GM23248 (cell line): ENCODE measurements at regions not wholly inside any gene's neighbourhood (a gene's known extent, or its start where the extent isn't known, plus 50 kb on each side); places are given as distances from the start of the nearest gene placed in this dataset.

ENCODE experiments used
- DNase-seq: peaks from one replicate; pipeline ENCODE4 v3.0.0-alpha.2; 2015
- H2AFZ ChIP-seq: fragments of 200-600 bp; sonication (generic); 2 replicates; pipeline ENCODE4 v1.6.1; 2016; ENCODE audit warnings: antibody characterized with exemption
- H3F3A ChIP-seq: fragments of 200-600 bp; sonication (generic); 2 replicates; pipeline ENCODE4 v1.6.1; 2016; ENCODE audit warnings: mild to moderate bottlenecking, antibody characterized with exemption, mixed run types; ENCODE audit not compliant: insufficient read depth
- H3K27ac ChIP-seq: fragments of 200-600 bp; sonication (generic); 2 replicates; pipeline ENCODE4 v1.5.1; 2016; ENCODE audit warnings: mild to moderate bottlenecking
- H3K27me3 ChIP-seq: fragments of 200-600 bp; sonication (generic); replicated peaks from 2 replicates; pipeline ENCODE4 v1.6.1; 2016; ENCODE audit warnings: mild to moderate bottlenecking; ENCODE audit not compliant: insufficient read depth
- H3K36me3 ChIP-seq: fragments of 200-600 bp; sonication (generic); 2 replicates; pipeline ENCODE4 v1.6.1; 2016; ENCODE audit warnings: low read depth, mild to moderate bottlenecking
- H3K4me1 ChIP-seq: fragments of 200-600 bp; sonication (generic); 2 replicates; pipeline ENCODE4 v1.6.1; 2016; ENCODE audit warnings: mild to moderate bottlenecking; ENCODE audit not compliant: insufficient read depth
- H3K4me2 ChIP-seq: fragments of 200-600 bp; sonication (generic); one replicate; pipeline ENCODE4 v1.6.1; 2016; ENCODE audit warnings: mild to moderate bottlenecking; ENCODE audit not compliant: unreplicated experiment
- H3K4me3 ChIP-seq: fragments of 200-600 bp; sonication (generic); 2 replicates; pipeline ENCODE4 v1.5.1; 2016; ENCODE audit warnings: mild to moderate bottlenecking
- H3K79me2 ChIP-seq: fragments of 200-600 bp; sonication (generic); 2 replicates; pipeline ENCODE4 v1.6.1; 2016; ENCODE audit warnings: mild to moderate bottlenecking; ENCODE audit not compliant: insufficient read depth
- H3K9ac ChIP-seq: fragments of 200-600 bp; sonication (generic); 2 replicates; pipeline ENCODE4 v1.6.1; 2016; ENCODE audit warnings: mild to moderate bottlenecking
- H3K9me2 ChIP-seq: fragments of 200-600 bp; sonication (generic); 2 replicates; pipeline ENCODE4 v1.6.1; 2016; ENCODE audit warnings: mixed run types, mild to moderate bottlenecking, moderate library complexity; ENCODE audit not compliant: insufficient read depth
- H3K9me3 ChIP-seq: fragments of 200-600 bp; sonication (generic); one replicate; pipeline ENCODE4 v1.6.1; 2017; ENCODE audit warnings: low read depth
- H4K20me1 ChIP-seq: fragments of 200-600 bp; sonication (generic); 2 replicates; pipeline ENCODE4 v1.6.0; 2016; ENCODE audit not compliant: insufficient read depth
- EZH2 ChIP-seq: fragments of 200-600 bp; sonication (generic); IDR thresholded peaks from 2 replicates; pipeline ENCODE4 v1.6.1; 2018; ENCODE audit warnings: antibody characterized with exemption, mild to moderate bottlenecking; ENCODE audit not compliant: insufficient read depth, poor library complexity, severe bottlenecking
- EZH2phosphoT487 ChIP-seq: fragments of 200-600 bp; sonication (generic); IDR thresholded peaks from 2 replicates; pipeline ENCODE4 v1.6.1; 2018; ENCODE audit warnings: antibody characterized with exemption, moderate library complexity, mild to moderate bottlenecking, low read depth; ENCODE audit not compliant: insufficient read depth
- WGBS, 2 experiments: methylation state at CpG; one replicate each; pipeline ENCODE4 v1.1.6; 2015 to 2017; ENCODE audit warnings: low lambda C conversion rate in 2 of 2, low coverage in 1 of 2; ENCODE audit errors: missing lambda C conversion rate in 2 of 2; 5-methylcytosine and 5-hydroxymethylcytosine counted together
- in situ Hi-C: fragments of 300-500 bp; cut with MboI; formaldehyde crosslinking; loops from 2 replicates; pipeline ENCODE4 v1.15.0; 2020

GRCh38 chr5:100142607-100143006 lies 392.6 kb upstream of the FAM174A start:
- no peak overlapping the region for H3K4me3 ChIP-seq
- no peaks in the 10 kb centered on the region for H3K27me3 ChIP-seq
- H3K4me2 ChIP-seq: no peak overlapping the region
- no peaks in the 10 kb centered on the region for H3K9me2 ChIP-seq
- no peak for DNase-seq
- H4K20me1 ChIP-seq: no peaks in the 10 kb centered on the region
- H3K4me1 ChIP-seq: no peaks in the 10 kb centered on the region
- in situ Hi-C loops: no loop called here
- H3K79me2 ChIP-seq: no peaks in the 10 kb centered on the region
- H3K36me3 ChIP-seq: no peaks in the 10 kb centered on the region
- no peak overlapping the region for H2AFZ ChIP-seq
- no peak overlapping the region for H3K27ac ChIP-seq
- no peaks in the 10 kb centered on the region for H3K9me3 ChIP-seq
- H3F3A ChIP-seq: no peaks in the 10 kb centered on the region
- TF ChIP-seq EZH2: no peak
- TF ChIP-seq EZH2phosphoT487: no peak
- H3K9ac ChIP-seq: no peak overlapping the region

GRCh38 chr5:100131161-100131560 lies 404.0 kb upstream of the FAM174A start:
- H3K9ac ChIP-seq: no peak overlapping the region
- TF ChIP-seq EZH2phosphoT487 (no peak), EZH2 (no peak)
- no peaks in the 10 kb centered on the region for H3K4me1 ChIP-seq
- H3K27me3 ChIP-seq: no peaks in the 10 kb centered on the region
- no peaks in the 10 kb centered on the region for H3F3A ChIP-seq
- no peaks in the 10 kb centered on the region for H3K9me2 ChIP-seq
- no peak overlapping the region for H2AFZ ChIP-seq
- in situ Hi-C loops: no loop called here
- no peaks in the 10 kb centered on the region for H3K36me3 ChIP-seq
- no peak overlapping the region for H3K4me2 ChIP-seq
- H3K79me2 ChIP-seq: no peaks in the 10 kb centered on the region
- DNase-seq: no peak
- no peak overlapping the region for H3K27ac ChIP-seq
- 23 to 25% methylated on average over 1 of the region's 1 CpG for WGBS, 2 experiments
- no peaks in the 10 kb centered on the region for H4K20me1 ChIP-seq
- H3K9me3 ChIP-seq: no peaks in the 10 kb centered on the region
- no peak overlapping the region for H3K4me3 ChIP-seq

- in situ Hi-C loops: no loop called here
- TF ChIP-seq EZH2 (no peak), EZH2phosphoT487 (no peak)
- Histone ChIP-seq H3K27ac (no peak overlapping the region), H2AFZ (no peak overlapping the region), H3K9me2 (no peaks in the 10 kb centered on the region), H3K4me3 (no peak overlapping the region), H3K9ac (no peak overlapping the region), H3K9me3 (no peaks in the 10 kb centered on the region), H3K79me2 (no peaks in the 10 kb centered on the region), H3K27me3 (no peaks in the 10 kb centered on the region), H4K20me1 (no peaks in the 10 kb centered on the region), H3K4me1 (no peaks in the 10 kb centered on the region), H3K36me3 (no peaks in the 10 kb centered on the region), H3K4me2 (no peak overlapping the region), H3F3A (no peaks in the 10 kb centered on the region)
- no peak for DNase-seq
Measured at GRCh38 chr5:100130307-100130706, 404.9 kb upstream of the FAM174A start.

DNA sequence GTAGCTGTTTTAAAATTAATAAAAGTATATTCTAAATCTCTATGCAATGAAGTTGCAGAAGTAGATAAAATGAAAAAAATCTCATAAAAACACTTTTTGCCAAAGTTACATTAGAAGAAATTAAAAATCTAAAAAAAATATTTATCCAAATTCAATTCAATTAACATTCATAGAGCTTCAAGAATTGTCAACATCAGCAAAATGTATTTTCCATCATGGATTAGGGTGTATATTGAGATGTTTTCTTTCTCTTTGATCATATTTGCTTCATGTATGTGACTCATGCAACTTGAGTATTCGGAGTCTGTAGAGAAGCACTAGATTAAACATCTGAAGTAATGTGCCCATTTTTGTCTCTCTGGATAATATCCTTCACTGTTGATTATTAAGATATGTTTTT lies 415.3 kb upstream of the FAM174A start:
- no peak overlapping the region for H3K4me3 ChIP-seq
- WGBS, 2 experiments: 38 to 50% methylated on average over 1 of the region's 1 CpG
- DNase-seq: no peak
- TF ChIP-seq EZH2 (no peak), EZH2phosphoT487 (no peak)
- no peak overlapping the region for H3K27ac ChIP-seq
- no peak overlapping the region for H3K4me2 ChIP-seq
- H3K36me3 ChIP-seq: no peaks in the 10 kb centered on the region
- H3K79me2 ChIP-seq: no peaks in the 10 kb centered on the region
- no peaks in the 10 kb centered on the region; the same call in 1 of the 2 replicates for H3K9me2 ChIP-seq
- no peak overlapping the region for H3K9ac ChIP-seq
- H2AFZ ChIP-seq: no peak overlapping the region
- no peaks in the 10 kb centered on the region for H4K20me1 ChIP-seq
- no peaks in the 10 kb centered on the region for H3K4me1 ChIP-seq
- H3K9me3 ChIP-seq: no peaks in the 10 kb centered on the region
- H3F3A ChIP-seq: no peaks in the 10 kb centered on the region
- H3K27me3 ChIP-seq: no peaks in the 10 kb centered on the region
- in situ Hi-C loops: no loop called here

DNA sequence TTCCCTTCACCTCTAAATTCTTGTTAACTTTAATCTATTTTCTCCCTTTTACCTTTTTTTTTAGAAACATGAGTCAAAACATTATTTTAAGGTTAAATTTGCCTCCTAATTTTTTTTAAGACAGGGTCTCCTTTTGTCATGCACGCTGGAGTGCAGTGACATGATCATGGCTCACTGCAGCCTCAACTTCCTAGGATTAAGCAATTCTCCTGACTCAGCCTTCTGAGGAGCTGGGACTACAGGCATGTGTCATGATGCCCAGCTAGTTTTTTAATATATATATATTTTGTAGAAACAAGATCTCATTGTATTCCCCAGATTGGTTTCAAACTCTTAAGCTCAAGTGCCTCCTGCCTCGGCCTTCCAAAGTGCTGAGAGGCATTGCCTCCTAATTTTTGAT lies 424.7 kb upstream of the FAM174A start:
- Histone ChIP-seq H3K9me2 (no peaks in the 10 kb centered on the region), H4K20me1 (no peaks in the 10 kb centered on the region), H3K27ac (no peak overlapping the region), H3K4me2 (no peak overlapping the region), H3K27me3 (no peaks in the 10 kb centered on the region), H2AFZ (no peak overlapping the region), H3K9ac (no peak overlapping the region), H3K4me1 (no peaks in the 10 kb centered on the region), H3K79me2 (no peaks in the 10 kb centered on the region), H3K4me3 (no peak overlapping the region), H3K9me3 (no peaks in the 10 kb centered on the region), H3K36me3 (no peaks in the 10 kb centered on the region), H3F3A (no peaks in the 10 kb centered on the region)
- TF ChIP-seq EZH2: no peak
- TF ChIP-seq EZH2phosphoT487: no peak
- no peak for DNase-seq
- 13 to 19% methylated on average over 2 of the region's 2 CpGs for WGBS, 2 experiments
- in situ Hi-C loops: no loop called here
